CD1c-positive myeloid dendritic cell (primary cell): ENCODE measurements at regions not wholly inside any gene's neighbourhood (a gene's known extent, or its start where the extent isn't known, plus 50 kb on each side); places are given as distances from the start of the nearest gene placed in this dataset.
A peak's percentile ranks its signal among the peaks of the same experiment; 100 is the strongest.

Experiments used
- DNase-seq: peaks from one replicate; pipeline ENCODE4 v3.0.0-alpha.2; 2016; ENCODE audit errors: extremely low spot score

DNA sequence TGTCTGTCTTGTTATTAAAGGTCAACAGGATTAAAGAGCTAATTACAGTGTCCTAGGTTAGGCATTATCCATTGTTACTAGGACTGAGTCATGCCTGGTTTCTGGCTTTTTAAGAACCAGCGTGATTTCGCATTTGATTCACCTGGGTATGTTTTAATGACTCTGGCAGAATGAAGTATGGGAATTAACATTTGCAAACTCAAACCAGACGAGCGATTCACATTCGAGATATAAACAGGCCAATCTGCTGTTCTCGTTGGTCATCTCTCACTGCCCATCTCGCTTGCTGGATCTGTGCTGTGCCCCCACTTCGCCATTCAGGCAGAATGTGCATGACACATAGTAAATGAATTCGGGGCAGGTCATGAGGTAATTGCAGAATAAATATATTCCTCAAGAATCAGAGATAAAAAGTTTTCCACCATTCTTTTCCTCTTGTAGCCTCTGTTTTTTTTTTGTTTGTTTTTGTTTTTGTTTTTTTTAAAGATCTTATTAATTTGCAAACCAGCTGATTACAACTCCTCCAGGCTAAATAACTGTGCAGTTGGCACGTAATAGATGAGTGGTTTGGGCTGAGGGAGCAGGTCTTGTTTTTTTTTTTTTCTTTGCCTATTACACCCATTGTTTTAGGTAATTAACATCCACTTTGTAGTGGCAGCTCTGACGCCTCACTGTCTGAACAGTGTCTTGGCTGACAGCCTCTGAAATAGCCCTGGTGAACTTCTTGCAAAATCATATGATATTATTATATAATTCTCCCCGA, 313.5 kb upstream of the MSX2 start:
- DNase-seq: no peak

DNA sequence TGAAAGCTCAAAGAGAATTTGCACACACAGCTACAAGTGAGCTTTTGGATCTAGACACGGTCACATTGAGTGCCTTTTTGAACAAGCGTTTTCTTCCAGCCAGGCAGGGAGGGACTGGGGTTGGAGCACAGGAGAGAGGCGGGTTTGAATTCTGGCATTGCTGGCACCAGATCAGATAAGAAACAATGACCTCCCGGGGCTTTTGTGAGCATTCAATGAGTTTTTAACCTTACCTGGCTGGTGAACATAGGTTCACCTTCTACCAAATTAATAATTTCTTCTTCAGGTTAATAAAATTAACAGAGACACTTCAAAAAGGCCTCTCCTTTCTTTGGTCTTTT, 312.9 kb upstream of the MSX2 start:
- no peak for DNase-seq

DNA sequence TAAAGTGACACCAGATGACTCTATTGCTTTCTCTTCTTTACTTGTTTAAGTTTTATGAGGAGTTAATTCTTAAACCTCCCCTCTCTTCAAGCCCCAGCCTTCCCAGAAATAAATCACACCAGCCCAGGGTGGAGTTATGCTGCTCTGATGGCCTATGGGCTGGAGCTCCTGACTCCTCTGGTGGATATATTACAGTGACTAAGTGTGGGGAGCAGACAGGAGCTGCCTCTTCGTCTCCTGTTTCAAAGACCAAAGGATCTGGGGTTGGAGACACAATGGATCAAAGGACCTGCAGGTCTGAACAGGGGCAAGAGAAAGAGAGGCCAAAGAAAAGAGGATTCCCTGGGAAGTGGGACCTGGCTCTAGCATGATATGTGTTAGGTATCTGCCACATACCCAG, 312.0 kb upstream of the MSX2 start:
- no peak for DNase-seq

DNA sequence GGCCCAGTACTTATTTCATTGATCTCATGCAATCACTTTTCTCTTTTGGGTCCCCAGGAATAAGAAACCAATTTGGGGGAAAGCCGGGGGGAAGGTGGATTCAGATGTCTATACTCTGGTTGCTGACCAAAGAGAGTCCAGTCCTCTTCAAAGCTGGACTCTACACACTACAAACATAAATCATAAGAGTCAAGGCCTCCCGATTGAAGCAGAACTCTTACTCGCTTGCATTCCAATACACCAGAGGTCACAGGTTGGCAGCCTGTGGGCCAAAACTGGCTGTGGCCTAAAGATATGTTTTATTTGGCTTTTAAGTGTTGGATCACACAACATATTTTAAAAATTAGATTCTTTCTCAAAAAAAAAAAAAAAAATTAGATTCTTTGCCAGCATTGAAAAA, 311.4 kb upstream of the MSX2 start:
- no peak for DNase-seq

DNA sequence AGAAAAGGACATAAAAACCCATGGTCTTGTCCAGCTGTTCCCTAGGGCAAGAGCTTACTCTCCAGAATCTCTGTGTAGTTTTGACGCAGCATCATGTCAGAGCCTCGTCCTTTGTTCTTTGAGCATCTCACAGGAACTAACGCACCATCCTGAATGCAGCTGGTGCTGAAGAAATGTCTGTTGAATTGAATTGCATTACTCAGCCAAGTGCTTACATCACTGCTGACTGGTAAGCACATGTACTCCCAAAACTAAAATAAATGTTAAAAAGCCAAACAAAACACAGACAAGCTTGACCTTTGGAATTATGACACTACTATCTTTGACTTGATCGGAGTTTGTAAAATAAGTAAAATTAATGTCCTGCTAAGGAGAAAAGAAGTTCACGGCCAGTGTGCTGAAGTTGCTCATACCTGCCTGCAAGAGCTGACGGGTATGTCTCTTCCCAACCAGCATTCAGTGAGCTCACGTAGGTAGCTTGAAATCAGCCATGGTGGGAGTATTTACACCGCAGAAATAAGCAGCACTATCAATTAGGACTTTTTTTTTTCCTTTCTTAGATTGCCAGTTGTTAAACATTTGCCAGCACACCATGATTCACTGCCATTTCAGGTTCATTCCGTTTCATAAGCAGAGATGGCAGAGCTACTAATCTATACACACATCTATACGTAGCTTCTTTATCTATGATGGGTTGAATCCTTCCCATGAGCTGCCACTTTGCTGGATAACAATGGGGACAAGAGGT, 310.6 kb upstream of the MSX2 start:
- DNase-seq: no peak

DNA sequence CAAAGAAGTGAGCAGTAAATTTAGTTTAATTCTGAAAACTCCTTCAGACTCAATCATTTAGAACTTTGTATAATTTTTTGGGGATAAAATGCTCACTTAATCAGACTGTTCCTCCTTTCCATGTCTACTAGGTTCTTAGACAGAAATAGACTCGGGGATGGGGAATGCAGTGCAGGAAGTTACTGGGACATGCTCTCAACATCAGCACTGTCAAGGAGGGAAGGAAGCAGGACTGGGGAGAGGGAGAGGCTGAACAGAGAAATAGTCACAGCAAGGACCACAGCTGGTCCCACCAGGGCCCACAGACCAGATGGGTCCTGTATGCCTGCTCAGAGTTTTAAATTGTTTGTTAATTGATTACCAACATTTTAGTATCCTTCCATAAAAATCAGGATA, 310.1 kb upstream of the MSX2 start:
- no peak for DNase-seq

DNA sequence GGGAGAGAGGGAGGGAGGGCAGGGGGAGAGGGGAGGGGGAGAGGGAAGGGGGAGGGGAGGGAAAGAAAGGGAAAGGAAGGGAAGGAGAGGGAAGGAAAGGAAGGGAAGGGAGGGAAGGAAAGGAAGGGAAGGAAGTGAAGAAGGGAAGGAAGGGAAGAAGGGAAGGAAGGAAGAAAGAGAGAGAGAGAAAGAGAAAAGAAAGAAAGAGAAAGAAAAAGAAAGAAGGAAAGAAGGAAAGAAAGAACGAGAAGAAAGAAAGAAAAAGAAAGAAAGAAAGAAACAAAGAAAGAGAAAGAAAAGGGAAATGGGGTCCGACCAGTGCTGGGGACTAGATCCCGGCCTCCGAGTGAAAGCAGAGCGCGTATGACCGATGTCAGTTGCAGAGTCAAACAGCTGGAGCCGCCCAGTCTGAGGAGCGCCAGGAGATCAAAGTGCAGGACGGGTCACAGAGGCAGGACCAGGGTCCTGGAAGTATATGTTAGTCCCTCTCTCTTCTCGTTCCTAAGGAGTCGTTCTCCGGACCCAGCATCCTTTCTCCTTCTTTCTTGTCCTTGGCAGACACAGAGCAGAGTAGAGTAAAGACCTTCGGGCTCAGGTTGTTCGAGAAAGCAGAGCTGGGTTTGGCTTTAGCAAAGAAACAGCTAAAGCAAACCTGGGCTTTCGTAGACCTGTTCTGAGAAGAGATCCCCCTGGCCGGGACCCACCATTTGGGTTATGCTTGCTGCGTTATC, 305.4 kb upstream of the MSX2 start:
- DNase-seq: no peak

DNA sequence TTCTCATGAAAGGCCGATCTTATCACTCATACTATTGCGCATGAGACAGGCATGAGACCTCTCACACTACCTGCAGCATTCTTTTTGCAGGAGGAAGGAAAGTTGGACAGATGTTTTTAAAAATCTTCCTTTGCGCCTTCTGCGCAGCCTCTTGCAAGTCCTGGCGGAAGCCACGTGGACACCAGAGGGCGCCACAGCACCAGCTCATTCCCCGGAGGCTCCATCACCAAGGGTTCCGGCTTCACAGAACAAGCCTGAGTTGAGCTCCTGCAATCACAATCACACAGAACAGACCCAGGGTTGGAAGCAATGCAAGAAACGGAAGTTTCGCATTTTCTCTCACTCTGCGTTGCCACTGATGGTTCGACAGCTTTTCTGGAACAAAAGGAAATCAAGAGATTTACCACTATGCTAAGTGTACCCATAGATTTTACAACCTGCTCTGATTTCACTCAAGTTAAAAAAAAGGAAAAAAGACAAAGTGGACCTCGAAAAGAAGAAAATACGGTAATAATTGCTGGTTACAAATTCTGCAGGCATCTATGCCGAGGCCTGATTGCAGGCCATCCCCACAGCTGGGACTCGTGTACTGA, 304.7 kb upstream of the MSX2 start:
- DNase-seq: peak; percentile 83

DNA sequence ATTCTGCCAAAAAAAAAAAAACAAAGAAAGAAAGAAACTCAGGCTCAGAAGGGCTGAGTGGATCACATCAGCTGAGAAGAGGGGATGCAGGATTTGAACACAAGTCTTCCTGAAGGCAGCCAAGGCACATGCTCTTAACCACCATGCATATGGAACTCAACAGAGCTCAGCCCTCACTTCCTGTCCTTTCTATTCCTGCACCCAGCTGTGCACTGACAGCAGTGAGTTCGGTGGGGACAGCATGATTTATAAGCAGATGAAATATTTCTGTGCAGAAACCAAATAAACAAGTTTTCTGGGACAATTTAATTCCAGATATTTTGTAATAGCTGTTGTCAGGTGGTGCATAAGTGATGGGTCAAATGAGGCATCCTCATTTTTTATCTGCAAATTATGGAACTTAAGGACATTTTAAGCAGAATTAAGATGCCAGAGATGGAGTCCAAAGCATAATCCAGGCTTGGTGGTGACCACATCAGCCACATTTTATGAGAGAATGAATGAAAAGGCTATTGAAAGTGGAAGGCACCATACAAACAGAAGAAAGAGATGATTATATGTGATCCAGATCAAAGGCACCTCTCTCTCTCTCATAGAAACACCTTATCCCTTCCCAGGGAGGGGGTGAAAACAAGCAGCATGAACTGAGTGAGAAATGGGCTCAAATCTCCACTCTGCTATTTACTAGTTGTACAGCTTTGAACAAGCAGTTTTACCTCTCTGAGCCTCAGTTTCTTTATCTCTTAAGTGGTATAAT, 303.6 kb upstream of the MSX2 start:
- no peak for DNase-seq

DNA sequence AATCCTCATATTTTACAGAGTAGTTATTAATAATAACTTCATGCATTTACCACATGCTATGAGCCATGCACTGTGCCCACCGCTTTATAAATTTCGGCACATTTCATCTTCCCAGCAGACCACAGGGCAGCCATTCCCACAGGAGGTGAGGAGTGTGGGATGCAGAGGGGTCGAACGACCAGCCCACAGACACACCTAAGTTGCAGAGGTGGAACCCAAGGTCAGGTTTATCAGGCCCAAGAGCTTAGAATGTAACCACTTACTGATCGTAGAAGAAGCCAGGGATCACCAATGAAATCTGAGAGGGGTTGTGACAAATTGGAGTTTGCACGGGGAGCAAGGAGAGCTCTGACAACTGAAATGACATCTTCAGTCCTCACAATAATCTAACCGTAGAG, 303.0 kb upstream of the MSX2 start:
- DNase-seq: no peak

DNA sequence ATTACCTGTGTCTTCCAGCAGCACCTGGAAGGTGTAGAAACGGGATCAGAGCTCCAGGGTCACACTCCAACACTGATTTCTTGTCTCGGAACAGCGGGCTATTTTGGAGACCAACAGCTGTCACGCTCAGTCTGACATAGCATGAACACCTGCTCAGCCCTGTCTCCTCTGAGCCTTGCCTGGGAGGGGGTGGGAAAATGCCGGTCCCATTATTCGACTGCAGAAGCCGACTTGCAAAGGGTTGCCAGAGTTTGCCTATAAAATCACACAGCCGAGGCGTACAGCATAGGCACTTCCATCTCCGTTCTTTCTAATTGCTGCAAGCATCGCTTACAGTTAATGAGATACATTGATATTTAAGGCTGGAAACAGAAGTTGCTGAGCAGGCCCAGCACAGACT, 300.8 kb upstream of the MSX2 start:
- DNase-seq: no peak

DNA sequence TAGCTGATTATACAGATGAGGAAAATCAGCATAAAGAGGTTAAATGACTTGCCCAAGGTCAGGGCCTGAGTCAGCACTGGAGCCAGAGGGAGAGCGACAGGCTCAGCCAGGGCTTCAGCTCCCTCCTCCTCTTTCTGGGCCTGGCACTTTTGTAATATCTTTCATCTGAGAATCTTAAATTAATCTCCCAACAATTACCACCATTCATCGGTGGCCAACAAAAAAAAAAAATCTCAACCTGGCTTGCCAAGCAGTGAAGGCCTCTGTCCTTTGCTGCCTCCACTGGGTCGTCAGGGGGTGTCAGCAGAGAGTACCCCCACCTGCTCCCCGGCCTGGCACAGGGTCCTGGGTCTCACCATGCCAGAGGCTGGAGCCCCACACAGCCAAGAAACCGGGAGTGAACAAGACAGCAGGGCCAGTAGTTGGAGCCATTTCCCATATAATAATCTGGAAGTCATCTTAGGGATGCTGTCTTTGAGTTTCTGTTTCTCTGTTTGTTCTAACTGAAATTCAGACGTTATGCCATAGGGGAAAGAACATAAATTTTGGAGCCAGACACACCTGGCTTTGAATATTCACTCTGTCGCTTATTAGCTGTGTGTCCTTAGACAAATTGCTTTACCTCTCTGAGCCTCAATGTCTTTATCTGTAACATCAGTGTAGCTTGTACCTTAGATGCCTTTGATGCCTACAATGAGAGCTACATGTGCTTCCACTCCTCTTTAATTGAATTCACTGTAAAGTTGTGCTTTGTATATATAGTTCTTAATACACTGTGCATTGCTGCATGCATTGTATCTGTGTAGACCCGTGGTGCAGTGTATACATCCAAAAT, 299.9 kb upstream of the MSX2 start:
- no peak for DNase-seq

DNA sequence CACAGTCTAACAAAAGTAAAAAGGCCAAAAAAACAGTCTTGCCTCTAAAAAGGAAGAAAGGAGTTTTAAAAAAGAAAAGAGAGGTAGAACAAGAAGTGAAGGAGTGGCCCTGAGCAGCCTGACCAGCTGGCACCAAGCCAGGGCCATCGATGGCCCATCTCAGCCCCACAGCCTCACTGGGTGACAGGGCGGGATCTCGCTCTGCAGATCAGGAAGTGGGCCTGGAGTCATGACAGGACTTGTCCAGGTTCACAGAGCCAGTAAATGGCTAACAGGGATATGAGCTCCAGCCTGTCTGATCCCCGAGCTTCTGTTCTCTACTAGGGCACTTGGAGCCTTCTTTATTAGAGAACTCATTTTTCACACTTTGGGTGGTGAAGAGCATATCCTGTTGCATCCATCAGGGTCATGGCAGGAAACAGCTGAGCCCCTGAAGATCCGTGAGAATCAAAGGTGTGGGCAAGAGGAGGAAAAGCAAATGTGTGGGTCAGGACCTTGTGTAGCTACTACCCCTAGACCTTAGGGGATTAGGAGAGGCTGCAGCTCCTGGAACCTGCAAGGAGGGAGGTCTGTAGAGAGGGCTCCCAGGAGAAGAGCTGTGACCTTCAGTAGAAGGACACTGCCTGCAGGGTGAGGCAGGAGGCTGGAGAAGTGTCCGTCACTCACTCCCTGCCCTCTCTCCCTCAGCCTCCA, 299.0 kb upstream of the MSX2 start:
- no peak for DNase-seq

DNA sequence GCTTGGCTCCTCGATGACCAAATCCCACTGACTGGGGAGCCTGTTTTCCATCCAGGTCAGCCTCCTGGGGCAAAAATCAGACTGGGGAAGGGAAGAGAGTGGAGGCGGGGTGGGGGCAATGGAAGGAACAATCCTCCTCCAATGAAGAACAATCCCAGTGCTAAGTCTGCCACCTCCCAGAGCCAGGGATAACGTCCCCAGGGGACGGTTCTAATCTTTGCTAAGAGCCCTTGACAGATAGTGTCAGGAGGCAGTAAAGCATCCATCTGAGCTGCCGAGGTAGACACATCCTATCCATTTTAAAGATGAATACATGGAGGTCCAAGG, 298.5 kb upstream of the MSX2 start:
- no peak for DNase-seq

DNA sequence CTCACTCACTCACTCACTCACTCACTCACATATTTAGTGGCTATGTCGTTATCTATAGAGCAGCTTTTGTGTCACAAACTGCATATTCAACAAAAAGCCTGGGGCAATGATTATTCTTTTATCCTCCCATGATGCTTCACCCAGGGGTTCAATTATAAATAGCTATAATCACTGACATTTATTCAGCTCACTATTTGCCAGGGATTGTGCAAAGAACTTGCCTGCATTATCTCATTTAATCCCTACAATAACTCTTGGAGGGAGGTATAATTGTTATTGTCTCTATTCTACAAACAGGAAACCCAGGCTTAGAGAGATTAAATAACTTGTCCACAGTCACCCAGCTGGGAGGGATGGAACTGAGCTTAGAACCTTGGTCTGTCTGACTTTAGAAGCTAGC, 298.0 kb upstream of the MSX2 start:
- DNase-seq: no peak

DNA sequence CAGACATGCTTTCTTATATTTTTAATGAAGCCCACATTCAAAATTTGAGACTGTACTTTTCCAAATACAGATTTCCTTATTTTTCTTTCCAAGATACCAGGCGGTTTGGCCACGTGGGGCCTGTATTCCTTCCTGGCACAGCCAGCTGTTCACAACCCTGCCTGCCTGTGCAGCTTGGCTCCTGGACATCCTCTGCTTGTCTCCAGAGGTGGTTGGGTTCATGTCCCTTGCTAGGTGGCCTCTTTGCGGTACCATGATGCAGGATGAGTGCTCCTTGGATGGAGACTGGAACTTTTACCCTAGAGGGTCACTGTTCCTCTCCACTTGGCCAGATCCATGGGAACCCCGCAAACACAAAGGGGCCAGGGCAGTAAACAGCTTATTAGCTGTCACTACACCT, 297.5 kb upstream of the MSX2 start:
- DNase-seq: no peak

DNA sequence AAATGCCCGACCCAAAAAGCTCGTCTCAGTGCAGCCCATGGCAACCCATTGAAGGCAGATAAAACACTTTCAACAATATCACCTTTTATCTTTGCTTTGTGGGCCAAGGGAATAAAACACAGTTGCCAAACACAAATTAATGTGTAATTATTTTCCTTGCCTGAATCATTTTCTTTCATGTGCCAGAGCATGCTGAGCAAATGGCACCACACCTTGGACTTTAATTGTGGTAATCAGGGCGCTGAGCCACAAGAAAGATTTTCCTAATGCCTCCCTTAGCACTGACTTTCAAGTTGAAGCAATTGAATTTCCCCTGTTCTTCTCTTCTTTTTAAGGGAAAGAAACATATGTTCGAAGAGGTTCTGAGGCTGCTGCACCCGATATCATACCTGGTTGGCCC, 297.1 kb upstream of the MSX2 start:
- no peak for DNase-seq

DNA sequence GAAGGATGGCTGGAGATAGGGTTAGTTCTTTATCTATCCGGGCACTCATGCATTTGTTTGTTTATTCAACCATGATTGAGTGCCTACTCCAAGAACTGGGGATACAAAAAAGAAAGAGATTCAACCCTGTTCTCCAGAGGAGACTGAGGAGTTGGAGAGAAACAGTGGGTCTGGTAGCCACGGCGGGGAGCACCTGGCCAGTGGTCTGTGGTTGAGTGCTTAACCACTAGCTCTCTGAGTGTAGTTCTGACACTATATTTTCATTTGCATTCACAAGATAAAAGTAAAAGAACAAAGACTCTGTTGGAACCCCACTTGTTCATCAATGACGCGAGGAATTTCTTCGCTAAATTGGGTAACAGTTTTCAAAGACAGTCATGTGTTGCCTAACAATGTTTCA, 295.5 kb upstream of the MSX2 start:
- no peak for DNase-seq

DNA sequence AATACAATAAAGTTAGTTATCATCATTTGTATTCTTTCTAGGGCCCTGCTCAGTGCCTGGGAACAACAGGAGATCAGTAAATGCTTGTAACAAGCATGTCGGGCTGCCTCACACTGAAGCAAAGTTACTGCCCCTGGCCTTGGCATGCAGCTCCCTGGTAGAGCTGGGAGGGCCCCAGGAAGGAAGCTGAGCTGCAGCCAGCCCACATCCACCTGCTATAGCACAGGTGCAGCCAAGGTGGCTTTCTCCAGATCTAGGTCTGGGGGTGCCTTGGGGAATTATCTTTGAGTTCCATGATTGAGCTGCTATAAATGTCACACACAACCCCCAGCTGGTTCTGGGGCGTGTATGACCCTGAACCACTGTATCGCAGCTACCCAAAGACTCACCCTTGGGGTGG, 293.4 kb upstream of the MSX2 start:
- DNase-seq: no peak

DNA sequence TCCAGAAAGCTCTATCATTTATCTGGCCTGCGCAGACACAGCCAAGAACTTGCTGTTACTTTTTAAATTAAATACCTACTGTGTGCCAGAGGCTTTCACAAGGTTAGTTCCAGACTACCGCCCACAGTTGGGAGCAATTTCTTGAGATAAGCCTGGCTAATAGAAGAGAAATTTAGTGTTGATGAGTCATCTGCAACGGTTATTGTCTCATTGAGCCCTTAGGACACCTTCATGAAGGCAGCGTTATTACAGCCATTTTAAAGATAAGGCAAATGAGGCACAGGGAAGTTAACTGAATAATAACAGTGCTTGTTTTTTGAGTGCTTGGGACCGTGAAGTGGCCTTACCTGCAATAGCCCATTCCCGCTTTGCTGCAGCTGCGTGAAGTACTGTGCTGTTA, 292.9 kb upstream of the MSX2 start:
- DNase-seq: no peak

DNA sequence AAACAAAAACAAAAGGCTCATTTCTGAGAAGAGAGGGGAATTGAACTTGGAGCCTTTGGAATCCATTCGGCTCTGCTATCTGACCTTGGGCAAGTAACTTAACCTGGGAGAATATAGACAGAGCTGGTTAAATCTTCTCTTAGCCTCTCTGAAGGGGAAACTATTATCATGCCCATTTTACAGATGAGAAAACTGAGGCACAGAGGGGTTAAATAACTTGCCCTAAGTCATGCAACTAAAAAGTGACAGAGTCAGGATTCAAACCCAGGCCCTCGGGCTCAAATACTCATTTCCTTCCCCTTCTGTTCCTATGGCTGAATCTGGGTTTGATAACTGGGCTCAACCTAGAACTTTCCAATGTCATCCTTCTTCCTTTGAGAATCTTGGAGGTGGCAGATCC, 291.3 kb upstream of the MSX2 start:
- no peak for DNase-seq
